ENCODE measurements at regions not wholly inside any gene's neighbourhood (a gene's known extent, or its start where the extent isn't known, plus 50 kb on each side); places are given as distances from the start of the nearest gene placed in this dataset.

DNA sequence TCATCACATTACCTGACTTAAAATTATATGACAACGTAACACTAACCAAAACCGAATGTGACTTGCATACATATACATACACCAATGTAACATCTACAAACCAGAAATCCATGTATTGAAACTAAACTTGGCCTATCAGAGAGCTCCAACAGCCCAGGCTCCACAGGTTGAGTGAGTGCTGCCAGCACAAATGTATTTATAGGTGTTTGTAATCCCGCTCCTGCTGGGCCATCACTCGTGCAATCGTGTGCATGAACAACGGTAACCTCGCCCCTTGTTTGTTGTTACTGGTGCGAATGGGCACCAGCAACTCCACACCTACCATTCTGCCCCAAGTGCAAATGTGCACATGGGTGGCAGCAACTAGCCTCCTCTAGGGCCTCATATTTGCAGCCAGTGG, 165.7 kb upstream of the XIST start:
- Histone ChIP-seq H3K79me2 (ENCODE audit: insufficient read depth, low read length) (no peaks in the 10 kb centered on the region), H3K9ac (ENCODE audit: low read length) (no peak overlapping the region), H3K4me3 (replicated peaks in 1 of 2; ENCODE audit: low read depth in 1 of 2, low read length in 2 of 2) (no peak overlapping the region), H3K4me1 (ENCODE audit: control insufficient read depth in 1 of 2, insufficient read depth in 2 of 2, low read length in 2 of 2) (no peaks in the 10 kb centered on the region), H3K36me3 (ENCODE audit: control insufficient read depth in 1 of 2, insufficient read depth in 2 of 2, low read length in 2 of 2) (no peaks in the 10 kb centered on the region), H3K27me3 (ENCODE audit: insufficient read depth, low read length) (no peaks in the 10 kb centered on the region), H4K20me1 (ENCODE audit: insufficient read depth) (no peaks in the 10 kb centered on the region), H3K9me2 (ENCODE audit: insufficient read depth) (no peaks in the 10 kb centered on the region), H2AFZ (ENCODE audit: low read depth, low read length, poor library complexity, severe bottlenecking) (no peak overlapping the region), H3K27ac (ENCODE audit: low read depth, low read length) (no peak overlapping the region), H3K9me3 (ENCODE audit: control insufficient read depth in 1 of 2, insufficient read depth in 1 of 2, low read depth in 1 of 2, low read length in 2 of 2) (no peaks in the 10 kb centered on the region), H3K4me2 (ENCODE audit: low read length) (no peak overlapping the region)
- no TSS peak for BruUV-seq (replicated peaks)
- DNase-seq (ENCODE audit: low read depth, low spot score) (no peak), ATAC-seq (no peak)
- RAD21 ChIA-PET (ENCODE audit: low non-redundant PET in 1 of 2, low total read pairs in 2 of 2, uncharacterized antibody in 2 of 2, unreplicated experiment in 2 of 2): no interaction called here
- POLR2A ChIA-PET: no interaction called here
- TF ChIP-seq, protein P1, sequence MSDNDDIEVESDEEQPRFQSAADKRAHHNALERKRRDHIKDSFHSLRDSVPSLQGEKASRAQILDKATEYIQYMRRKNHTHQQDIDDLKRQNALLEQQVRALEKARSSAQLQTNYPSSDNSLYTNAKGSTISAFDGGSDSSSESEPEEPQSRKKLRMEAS (IDR thresholded peaks at IDR 0.05): no peak
- no peak for TF ChIP-seq CTCF (IDR thresholded peaks at IDR 0.05 in 2 of 3, conservative IDR thresholded peaks at IDR 0.05 in 1 of 3; ENCODE audit: borderline replicate concordance in 1 of 3, insufficient read depth in 1 of 3, low read depth in 2 of 3, low read length in 2 of 3)
- no peak for TF ChIP-seq ZBTB33 (IDR thresholded peaks at IDR 0.05; ENCODE audit: extremely low read depth, insufficient replicate concordance, low read length)
- TF ChIP-seq FOSL1 (IDR thresholded peaks at IDR 0.05; ENCODE audit: low read depth): no peak
- no peak for TF ChIP-seq TCF7L2 (IDR thresholded peaks at IDR 0.05; ENCODE audit: borderline replicate concordance, extremely low read depth, insufficient read depth, insufficient read length)
- TF ChIP-seq EGR1 (IDR thresholded peaks at IDR 0.05; ENCODE audit: low read depth): no peak
- TF ChIP-seq ZFX (IDR thresholded peaks at IDR 0.05): no peak
- TF ChIP-seq SRF (IDR thresholded peaks at IDR 0.05; ENCODE audit: low read depth): no peak
- TF ChIP-seq EZH2phosphoT487 (IDR thresholded peaks at IDR 0.05; ENCODE audit: borderline replicate concordance): no peak
- TF ChIP-seq ELF1 (IDR thresholded peaks at IDR 0.05; ENCODE audit: borderline replicate concordance, low read depth): no peak
- no peak for TF ChIP-seq RAD21 (IDR thresholded peaks at IDR 0.05; ENCODE audit: low read depth)
- no peak for TF ChIP-seq SIN3A (IDR thresholded peaks at IDR 0.05; ENCODE audit: low read depth)
- no peak for TF ChIP-seq ZNF274 (IDR thresholded peaks at IDR 0.05; ENCODE audit: low read depth, low read length)
- no peak for TF ChIP-seq SP1 (IDR thresholded peaks at IDR 0.05; ENCODE audit: low read depth)
- CTCF ChIA-PET: no interaction called here
- intact Hi-C loops (cut with micrococcal nuclease): loop anchor here (5.0 to 10.0 kb wide), 2 partner anchors 114 to 933 kb away; no protein-coding TSS in a partner anchor
